GM12878 (cell line): ENCODE measurements at regions not wholly inside any gene's neighbourhood (a gene's known extent, or its start where the extent isn't known, plus 50 kb on each side); places are given as distances from the start of the nearest gene placed in this dataset.

ENCODE experiments used
- E4F1 ChIP-seq: fragments of 450-650 bp; IDR thresholded peaks from 2 replicates; pipeline ENCODE4 v1.6.1; 2018; ENCODE audit warnings: borderline replicate concordance, mild to moderate bottlenecking; ENCODE audit not compliant: partially characterized antibody
- EP300 ChIP-seq, 2 experiments: fragments of 150-350 bp in 1 of 2; IDR thresholded peaks; 2 replicates each; pipeline ENCODE4 v1.6.1; 2011 to 2012; ENCODE audit warnings: low read depth in 2 of 2, low read length in 2 of 2, borderline replicate concordance in 1 of 2, improper control_type of control experiment in 1 of 2, inconsistent platforms in 1 of 2; ENCODE audit not compliant: control insufficient read depth in 1 of 2
- ESRRA ChIP-seq: IDR thresholded peaks from 2 replicates; pipeline ENCODE4 v1.6.1; 2012; ENCODE audit warnings: mild to moderate bottlenecking, low read length, improper control_type of control experiment
- HDGF ChIP-seq: fragments of 450-650 bp; IDR thresholded peaks from 2 replicates; pipeline ENCODE4 v1.6.1; 2016; ENCODE audit warnings: antibody characterized with exemption
- PKNOX1 ChIP-seq: fragments of 450-650 bp; IDR thresholded peaks from 2 replicates; pipeline ENCODE4 v1.6.1; 2016; ENCODE audit warnings: mild to moderate bottlenecking
- SKIL ChIP-seq: fragments of 450-650 bp; IDR thresholded peaks from 2 replicates; pipeline ENCODE4 v1.6.1; 2017; ENCODE audit warnings: mild to moderate bottlenecking, low read depth, inconsistent platforms; ENCODE audit not compliant: poor library complexity, severe bottlenecking
- SMAD1 ChIP-seq: fragments of 450-650 bp; IDR thresholded peaks from 2 replicates; pipeline ENCODE4 v1.6.1; 2018; ENCODE audit warnings: mild to moderate bottlenecking, low read depth; ENCODE audit not compliant: partially characterized antibody
- USF1 ChIP-seq: IDR thresholded peaks from 2 replicates; pipeline ENCODE4 v1.6.1; 2011; ENCODE audit warnings: borderline replicate concordance, low read depth, mild to moderate bottlenecking, moderate library complexity, mixed read lengths, low read length; ENCODE audit not compliant: insufficient read depth; ENCODE audit errors: extremely low read length

- TF ChIP-seq E4F1: no peak
- peak; percentile 71 for TF ChIP-seq SMAD1
- TF ChIP-seq USF1: no peak
- no peak; the same call in 1 of the 2 replicates for TF ChIP-seq HDGF
- TF ChIP-seq EP300 (IDR thresholded peaks at IDR 0.05; ENCODE audit: borderline replicate concordance in 1 of 2, control insufficient read depth in 1 of 2, low read depth in 2 of 2, low read length in 2 of 2): peak; percentile 78 to 81
- TF ChIP-seq PKNOX1: peak; percentile 63; the same call in 1 of the 2 replicates
- TF ChIP-seq ESRRA: no peak
- TF ChIP-seq SKIL: peak; percentile 46
Observed at GRCh38 chr18:42187611-42188380, 232.8 kb downstream of the PIK3C3 start (continued).
